ENCODE measurements at regions not wholly inside any gene's neighbourhood (a gene's known extent, or its start where the extent isn't known, plus 50 kb on each side); places are given as distances from the start of the nearest gene placed in this dataset.

- Histone ChIP-seq H3K4me3 (ENCODE audit: low read depth, low read length) (no peak overlapping the region), H3K27me3 (ENCODE audit: control insufficient read depth, insufficient read depth, low read length) (no peaks in the 10 kb centered on the region), H3K27ac (ENCODE audit: low read depth, low read length) (no peak overlapping the region), H3K9me3 (ENCODE audit: control insufficient read depth, insufficient read depth, low read length) (peaks cover 3% of the 10 kb centered on the region; the same call in 1 of the 2 replicates)
- CTCF ChIA-PET, result no interaction called here
- no peak for TF ChIP-seq CTCF (IDR thresholded peaks at IDR 0.05; ENCODE audit: low read depth, low read length)
- POLR2A ChIA-PET, result no interaction called here
- DNase-seq (ENCODE audit: low read depth, low spot score), result no peak
These were observed 480.4 kb downstream of the ACTRT1 start for GRCh38 chrX:127571834-127572233.

DNA sequence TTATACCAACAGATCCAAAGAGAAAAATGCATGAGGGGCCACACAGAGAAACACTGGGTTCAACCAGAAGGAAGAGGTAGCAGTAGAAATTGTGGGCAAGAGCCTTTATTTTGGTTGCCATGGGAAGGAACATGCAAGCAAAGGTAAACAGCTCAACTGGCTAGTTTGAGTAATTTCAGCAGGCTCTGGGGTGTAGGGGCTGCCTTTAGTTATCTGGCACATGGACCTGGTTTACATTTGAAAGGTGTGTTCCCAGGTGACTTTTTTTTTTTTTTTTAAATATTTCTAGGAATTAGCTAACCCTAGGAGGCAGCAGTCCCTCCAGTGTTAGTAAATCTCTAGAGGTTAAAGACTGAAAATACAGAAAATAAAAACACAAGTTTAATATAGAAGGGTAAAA lies 481.9 kb downstream of the ACTRT1 start:
- H3K4me3 ChIP-seq (ENCODE audit: low read depth, low read length), result no peak overlapping the region
- H3K9me3 ChIP-seq (ENCODE audit: control insufficient read depth, insufficient read depth, low read length), result peaks cover 3% of the 10 kb centered on the region; the same call in 1 of the 2 replicates
- no peak for DNase-seq (ENCODE audit: low read depth, low spot score)
- CTCF ChIA-PET, result no interaction called here
- H3K27ac ChIP-seq (ENCODE audit: low read depth, low read length), result no peak overlapping the region
- POLR2A ChIA-PET, result no interaction called here
- H3K27me3 ChIP-seq (ENCODE audit: control insufficient read depth, insufficient read depth, low read length), result no peaks in the 10 kb centered on the region
- no peak for TF ChIP-seq CTCF (IDR thresholded peaks at IDR 0.05; ENCODE audit: low read depth, low read length)

- ChIA-PET CTCF (no interaction called here), POLR2A (no interaction called here)
- Histone ChIP-seq H3K9me3 (ENCODE audit: control insufficient read depth, insufficient read depth, low read length) (no peaks in the 10 kb centered on the region), H3K27ac (ENCODE audit: low read depth, low read length) (no peak overlapping the region), H3K27me3 (ENCODE audit: control insufficient read depth, insufficient read depth, low read length) (no peaks in the 10 kb centered on the region), H3K4me3 (ENCODE audit: low read depth, low read length) (no peak overlapping the region)
- no peak for DNase-seq (ENCODE audit: low read depth, low spot score)
- no peak for TF ChIP-seq CTCF (IDR thresholded peaks at IDR 0.05; ENCODE audit: low read depth, low read length)
These were observed 483.5 kb downstream of the ACTRT1 start for GRCh38 chrX:127568691-127569090.

GRCh38 chrX:127558811-127559210 lies 493.4 kb downstream of the ACTRT1 start:
- Histone ChIP-seq H3K27ac (ENCODE audit: low read depth, low read length) (no peak overlapping the region), H3K27me3 (ENCODE audit: control insufficient read depth, insufficient read depth, low read length) (no peaks in the 10 kb centered on the region), H3K9me3 (ENCODE audit: control insufficient read depth, insufficient read depth, low read length) (no peaks in the 10 kb centered on the region), H3K4me3 (ENCODE audit: low read depth, low read length) (no peak overlapping the region)
- DNase-seq (ENCODE audit: low read depth, low spot score), result no peak
- CTCF ChIA-PET, result no interaction called here
- POLR2A ChIA-PET, result no interaction called here
- TF ChIP-seq CTCF (IDR thresholded peaks at IDR 0.05; ENCODE audit: low read depth, low read length), result no peak

DNA sequence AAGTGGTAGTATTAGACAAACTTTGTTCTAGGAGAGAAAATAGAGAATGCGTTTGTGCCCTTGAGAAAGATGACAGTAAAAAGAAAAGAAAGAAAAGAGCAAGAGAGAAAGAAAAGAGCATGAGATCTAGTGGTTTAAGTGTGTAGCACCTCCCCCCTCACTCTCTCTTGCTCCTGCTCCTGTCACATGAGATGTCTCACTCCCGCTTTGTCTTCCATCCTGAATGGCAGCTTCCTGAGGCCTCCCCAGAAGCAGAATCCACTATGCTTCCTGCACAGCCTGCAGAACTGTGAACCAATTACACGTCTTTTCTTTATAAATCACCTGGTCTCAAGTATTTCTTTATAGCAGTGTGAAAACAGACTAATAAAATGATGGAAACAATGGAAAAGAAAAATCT lies 499.6 kb downstream of the ACTRT1 start:
- Histone ChIP-seq H3K27me3 (ENCODE audit: control insufficient read depth, insufficient read depth, low read length) (no peaks in the 10 kb centered on the region), H3K27ac (ENCODE audit: low read depth, low read length) (no peak overlapping the region), H3K9me3 (ENCODE audit: control insufficient read depth, insufficient read depth, low read length) (no peaks in the 10 kb centered on the region; the same call in 1 of the 2 replicates), H3K4me3 (ENCODE audit: low read depth, low read length) (no peak overlapping the region)
- DNase-seq (ENCODE audit: low read depth, low spot score), result no peak
- POLR2A ChIA-PET, result no interaction called here
- no peak for TF ChIP-seq CTCF (IDR thresholded peaks at IDR 0.05; ENCODE audit: low read depth, low read length)
- CTCF ChIA-PET, result no interaction called here

Data from AG04450 (cell line).